ENCODE measurements at regions not wholly inside any gene's neighbourhood (a gene's known extent, or its start where the extent isn't known, plus 50 kb on each side); places are given as distances from the start of the nearest gene placed in this dataset.
"Not testable (repeated sequence)": the region's sequence is repeated elsewhere in the genome, so short reads cannot be mapped to it uniquely, and the experiment has no call there.

- no peak for DNase-seq
Observed at GRCh38 chr10:26355241-26355640, 82.9 kb upstream of the APBB1IP start.

GRCh38 chr10:26357203-26357602 is 80.9 kb upstream of the APBB1IP start:
- no peak for DNase-seq

GRCh38 chr10:26358071-26358470 is 80.1 kb upstream of the APBB1IP start:
- no peak for DNase-seq

DNA sequence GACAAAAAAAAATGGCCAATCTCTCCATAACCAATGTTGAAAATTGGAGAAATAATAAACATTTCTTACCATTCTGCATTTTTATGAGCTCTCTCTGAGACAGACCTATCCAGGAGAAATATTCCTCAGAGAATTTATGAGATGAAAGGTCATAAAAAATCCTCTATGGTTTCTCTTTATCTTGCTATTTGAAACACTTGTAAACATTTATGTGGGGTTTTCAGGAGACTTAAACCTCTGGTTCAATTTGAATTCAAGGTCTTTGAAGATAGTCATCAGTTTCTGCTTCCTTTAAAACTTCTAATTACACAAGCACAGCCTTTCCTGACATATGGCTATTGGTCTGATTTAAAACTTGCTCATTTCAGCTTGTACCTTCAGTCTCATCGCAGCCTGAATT is 78.5 kb upstream of the APBB1IP start:
- no peak for DNase-seq

- DNase-seq: no peak
Observed at GRCh38 chr10:26361351-26361750, 76.8 kb upstream of the APBB1IP start.

GRCh38 chr10:26361971-26362370 is 76.2 kb upstream of the APBB1IP start:
- no peak for DNase-seq

GRCh38 chr10:26365681-26366358 is 72.3 kb upstream of the APBB1IP start:
- peak in 1 of 2 donors; percentile 39 for DNase-seq

- DNase-seq: not testable (repeated sequence)
Observed at GRCh38 chr10:26367035-26367434, 71.1 kb upstream of the APBB1IP start.

DNA sequence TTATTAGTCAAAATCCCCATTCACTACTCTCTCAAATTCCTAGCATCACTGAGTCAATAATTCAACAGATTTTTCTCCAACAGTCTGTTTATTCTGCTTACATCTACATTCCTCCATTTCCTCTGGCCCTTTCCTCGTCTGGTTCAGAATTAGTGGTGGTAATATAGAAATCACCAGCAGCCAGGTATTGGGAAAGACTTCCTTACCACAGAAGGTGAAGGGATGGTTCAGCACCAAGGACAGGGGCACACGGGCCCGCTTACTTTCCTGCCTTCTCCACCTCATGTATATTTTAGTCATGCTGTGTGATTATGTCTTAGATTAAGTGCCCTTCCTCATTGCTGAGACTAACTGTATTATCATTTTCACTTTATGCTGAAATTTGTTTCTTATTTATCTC is 70.4 kb upstream of the APBB1IP start:
- peak in 1 of 2 donors; percentile 17 for DNase-seq

DNA sequence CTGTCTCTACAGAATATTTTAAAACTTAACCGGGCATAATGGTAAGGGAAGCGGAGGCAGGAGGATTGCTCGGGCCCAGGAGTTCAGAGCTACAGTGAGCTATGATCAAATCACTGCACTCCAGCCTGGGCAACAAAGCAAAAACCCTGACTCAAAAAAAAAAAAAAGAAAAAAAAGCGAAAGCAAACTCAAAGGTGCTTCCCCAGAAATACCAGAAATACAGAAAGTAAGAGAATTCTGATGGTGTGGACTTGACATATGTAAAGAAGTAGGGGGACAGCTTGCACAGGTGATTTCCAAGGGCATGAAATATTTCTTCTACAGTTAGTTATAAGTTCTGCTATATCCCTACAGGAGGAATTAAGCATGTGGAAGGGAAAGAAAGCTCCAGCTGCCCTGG is 69.7 kb upstream of the APBB1IP start:
- DNase-seq: no peak

DNA sequence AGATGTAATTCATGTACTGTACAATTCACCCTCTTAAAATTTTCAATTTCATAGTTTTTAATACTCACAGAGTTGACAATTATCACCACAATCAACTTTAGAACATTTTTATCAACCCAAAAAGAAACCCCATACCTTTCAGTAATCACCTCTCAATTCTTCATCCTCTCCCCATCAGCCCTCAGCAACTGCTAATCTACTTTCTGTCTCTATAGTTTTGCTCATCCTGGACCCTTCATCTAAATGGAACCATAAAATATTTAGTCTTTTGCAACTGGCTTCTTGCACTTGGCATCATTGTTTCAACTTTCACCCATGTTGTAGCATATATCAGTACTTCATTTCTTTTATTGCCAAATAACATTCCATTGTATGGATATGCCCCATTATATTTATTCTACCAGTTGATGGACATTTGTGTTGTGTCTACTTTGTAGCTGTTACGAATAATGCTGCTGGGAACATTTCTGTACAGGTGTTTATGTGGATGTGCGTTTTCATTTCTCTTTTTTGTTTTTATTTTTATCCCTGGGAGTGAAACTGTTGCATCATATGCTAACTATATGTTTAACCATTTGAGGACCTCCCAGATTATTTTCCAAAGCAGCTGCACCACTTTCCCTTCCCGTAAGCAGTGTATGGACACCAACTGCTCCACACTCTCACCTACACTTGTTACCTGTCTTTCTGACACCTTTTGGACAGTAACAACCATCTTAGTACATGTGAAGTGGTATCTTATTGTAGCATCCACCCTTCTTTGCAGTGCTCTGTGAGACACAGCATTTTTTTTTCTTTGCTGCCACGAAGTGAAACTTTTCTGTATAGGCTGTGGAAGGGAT is 65.4 kb upstream of the APBB1IP start:
- DNase-seq: no peak

- no peak for DNase-seq
Observed at GRCh38 chr10:26374426-26374825, 63.7 kb upstream of the APBB1IP start.

DNA sequence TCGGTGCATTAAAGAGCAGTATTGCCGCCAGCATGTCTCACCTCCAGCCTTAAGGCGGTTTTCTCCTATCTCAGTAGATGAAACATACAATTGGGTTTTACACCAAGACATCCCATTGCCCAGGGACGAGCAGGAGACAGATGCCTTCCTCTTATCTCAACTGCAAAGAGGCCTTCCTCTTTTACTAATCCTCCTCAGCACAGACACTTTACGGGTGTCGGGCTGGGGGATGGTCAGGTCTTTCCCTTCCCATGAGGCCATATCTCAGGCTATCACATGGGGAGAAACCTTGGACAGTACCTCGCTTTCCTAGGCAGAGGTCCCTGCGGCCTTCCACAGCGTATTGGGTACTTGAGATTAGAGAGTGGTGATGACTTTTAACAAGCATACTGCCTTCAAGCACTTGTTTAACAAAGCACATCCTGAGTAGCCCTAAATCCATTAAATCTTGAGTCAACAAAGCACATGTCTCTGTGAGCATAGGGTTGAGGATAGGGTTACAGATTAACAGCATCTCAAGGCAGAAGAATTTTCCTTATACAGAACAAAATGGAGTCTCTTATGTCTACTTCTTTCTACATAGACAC is 60.8 kb upstream of the APBB1IP start:
- not testable (repeated sequence) for DNase-seq

GRCh38 chr10:26378861-26379294 is 59.3 kb upstream of the APBB1IP start:
- no peak for DNase-seq

DNA sequence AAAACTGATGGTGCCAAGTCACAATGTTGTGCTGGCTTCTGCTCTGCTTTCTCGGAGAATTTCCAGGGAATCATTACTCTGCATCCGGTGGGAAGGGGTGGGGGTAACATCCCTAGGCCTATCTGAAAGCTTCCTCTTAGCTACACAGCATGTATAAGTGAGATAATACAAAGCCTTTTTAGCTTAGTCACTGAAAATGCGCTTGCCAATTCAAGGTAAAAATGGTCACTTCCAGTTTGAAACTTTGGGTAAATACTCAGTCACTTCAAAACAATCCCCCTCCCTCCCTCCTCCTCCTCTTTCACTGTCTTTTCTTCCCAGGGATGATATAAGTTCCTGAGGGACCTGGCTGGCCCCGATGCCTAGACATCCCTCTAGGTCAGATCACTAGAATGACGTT is 57.3 kb upstream of the APBB1IP start:
- DNase-seq: no peak

- DNase-seq: no peak
Observed at GRCh38 chr10:26381986-26382385, 56.2 kb upstream of the APBB1IP start.

DNA sequence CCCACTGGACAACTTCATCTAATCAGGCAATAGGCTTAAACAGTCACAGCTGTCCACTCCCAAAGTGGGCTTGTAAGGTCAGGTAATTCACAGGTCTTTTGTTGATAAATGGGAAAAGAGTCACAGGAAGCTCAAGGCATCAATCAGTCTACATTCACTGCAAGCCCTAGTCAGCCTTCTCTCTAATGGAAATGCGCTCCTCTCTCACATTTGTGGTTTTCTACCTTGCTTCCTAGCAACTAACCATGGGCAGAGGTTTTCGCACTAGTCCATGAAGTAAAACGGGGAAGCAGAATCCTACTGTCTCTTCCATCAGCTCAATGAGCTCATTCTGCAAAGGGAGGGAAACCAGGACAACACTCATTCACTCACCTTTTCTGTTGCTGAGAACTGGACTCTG is 53.5 kb upstream of the APBB1IP start:
- DNase-seq: no peak

- DNase-seq: no peak
Observed at GRCh38 chr10:26385443-26385842, 52.7 kb upstream of the APBB1IP start.

DNA sequence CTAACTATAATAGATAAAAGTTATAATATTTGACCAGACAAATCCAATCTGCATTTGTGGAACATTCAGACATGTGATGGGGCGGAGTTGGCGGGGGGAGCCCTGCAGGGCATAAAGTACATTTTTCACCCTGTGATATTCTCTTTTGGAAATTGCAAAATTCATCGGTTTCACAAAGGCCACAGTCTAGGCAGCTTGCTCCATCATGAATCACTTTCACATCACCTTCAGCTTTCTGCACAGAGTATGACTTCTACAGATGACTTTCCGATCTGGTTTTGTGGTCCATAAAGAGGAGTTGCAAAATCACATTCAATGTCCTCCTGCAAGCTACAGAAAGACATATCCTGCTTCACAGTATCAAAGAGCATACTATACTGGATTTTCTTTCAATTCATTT is 51.4 kb upstream of the APBB1IP start:
- DNase-seq: peak in 1 of 2 donors; percentile 6
